ENCODE measurements at regions not wholly inside any gene's neighbourhood (a gene's known extent, or its start where the extent isn't known, plus 50 kb on each side); places are given as distances from the start of the nearest gene placed in this dataset.

DNA sequence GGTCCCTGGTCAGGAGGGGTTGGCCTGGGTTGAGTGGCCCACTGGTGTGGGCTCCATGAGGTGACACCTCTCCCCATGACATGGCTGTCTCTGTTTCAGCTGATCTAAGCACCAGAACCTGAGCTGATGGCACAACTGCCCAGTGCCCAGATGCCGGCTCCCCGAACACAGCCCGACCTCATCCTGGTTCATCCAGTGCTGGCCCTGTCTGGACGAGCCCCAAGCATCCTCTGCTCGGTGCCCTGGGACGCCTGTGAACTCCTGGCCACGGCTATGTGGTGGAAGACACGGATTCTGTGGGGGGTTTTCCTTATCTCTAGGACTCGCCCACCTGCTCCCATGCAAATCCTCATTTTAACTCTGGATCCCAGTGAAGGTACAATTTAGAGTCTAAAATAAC, 389.2 kb downstream of the SHANK2 start:
- no peak for DNase-seq

DNA sequence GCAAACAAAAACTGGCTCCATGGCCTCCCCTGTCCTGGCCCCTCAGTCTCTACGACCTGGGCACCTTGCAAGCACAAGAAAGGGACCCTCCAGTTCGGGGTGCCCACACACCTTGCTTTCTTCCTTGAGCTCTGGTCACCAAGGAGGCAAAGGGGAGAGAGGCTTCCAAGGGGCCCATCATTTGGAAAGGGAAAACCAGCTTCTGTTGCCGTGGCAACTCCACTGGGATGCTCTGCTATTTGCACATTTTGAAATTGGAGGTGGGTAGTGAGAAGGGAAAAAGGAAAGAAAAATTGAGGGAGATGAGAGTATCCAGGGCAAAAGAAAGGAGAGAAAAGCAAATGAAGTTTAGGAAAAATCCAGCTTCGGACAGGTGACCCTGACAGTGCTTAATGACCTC, 388.4 kb downstream of the SHANK2 start:
- peak in 7 of 56 donors; percentile 2 to 42 (median 10) for DNase-seq

DNA sequence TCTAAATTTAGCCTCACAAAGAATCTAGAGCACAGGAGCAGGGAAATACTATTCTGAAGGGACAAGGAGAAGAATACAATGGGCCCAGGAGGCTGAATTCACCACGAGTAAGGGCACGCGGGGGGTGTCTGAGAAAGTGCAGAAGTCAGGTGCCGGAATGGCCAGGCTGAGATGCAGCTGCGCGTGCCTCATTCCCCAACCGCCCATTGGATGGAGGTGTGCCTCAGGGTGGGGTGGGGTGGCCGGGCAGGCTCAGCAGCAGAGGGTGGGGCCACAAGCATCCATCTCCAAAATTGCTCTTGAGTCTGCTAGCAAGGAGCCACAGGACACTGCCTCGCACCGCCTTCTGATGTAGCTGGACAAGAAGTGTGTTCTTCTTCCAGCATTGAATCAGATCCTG, 387.0 kb downstream of the SHANK2 start:
- no peak for DNase-seq

DNA sequence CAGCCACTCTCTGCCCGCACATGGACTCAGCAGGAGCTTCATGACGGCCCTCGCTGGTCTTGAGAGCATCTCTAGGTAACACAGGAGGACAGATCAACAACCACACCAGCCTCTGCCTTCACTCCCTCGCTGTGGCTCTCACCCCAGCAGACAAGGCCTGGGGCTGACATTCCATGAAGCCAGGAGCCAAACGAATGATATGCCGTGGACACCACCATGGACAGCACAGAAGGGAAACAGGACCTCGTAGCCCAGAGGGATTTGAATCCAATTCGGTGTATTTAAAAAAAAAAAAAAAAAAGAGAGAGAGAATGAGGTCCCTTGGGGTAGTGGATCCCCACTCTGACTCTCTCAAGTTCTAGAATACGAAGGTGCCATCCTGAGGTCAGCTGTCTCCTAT, 385.5 kb downstream of the SHANK2 start:
- DNase-seq, result no peak

- no peak for DNase-seq
Observed at GRCh38 chr11:70867281-70868047, 384.9 kb downstream of the SHANK2 start.

DNA sequence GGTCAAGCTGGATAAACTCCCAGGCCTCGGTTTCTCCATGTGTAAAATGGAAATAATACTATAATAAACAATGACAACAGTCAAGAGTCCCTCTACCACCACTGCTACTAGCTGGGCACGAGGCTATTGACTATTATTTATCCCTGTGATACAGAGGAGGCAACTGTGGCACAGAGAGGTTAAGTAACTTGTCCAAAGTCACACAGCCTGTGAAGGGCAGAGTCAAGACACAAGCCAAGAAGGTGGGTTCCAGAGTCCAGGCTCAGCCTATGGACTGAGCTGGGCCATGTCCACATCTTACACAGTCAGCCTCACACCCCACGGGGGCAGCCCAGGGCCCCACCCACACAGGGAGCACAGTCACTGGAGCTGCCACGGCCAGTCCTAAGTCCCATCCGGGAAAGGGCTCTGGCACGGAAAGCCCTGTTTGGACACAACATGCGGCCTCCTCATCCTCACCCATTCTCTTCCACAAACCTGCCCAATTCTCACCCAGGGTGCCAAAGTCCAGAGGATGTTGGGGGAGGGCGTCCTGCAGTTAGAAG, 384.0 kb downstream of the SHANK2 start:
- no peak for DNase-seq

GRCh38 chr11:70869054-70869453, 383.3 kb downstream of the SHANK2 start:
- DNase-seq, result no peak

DNA sequence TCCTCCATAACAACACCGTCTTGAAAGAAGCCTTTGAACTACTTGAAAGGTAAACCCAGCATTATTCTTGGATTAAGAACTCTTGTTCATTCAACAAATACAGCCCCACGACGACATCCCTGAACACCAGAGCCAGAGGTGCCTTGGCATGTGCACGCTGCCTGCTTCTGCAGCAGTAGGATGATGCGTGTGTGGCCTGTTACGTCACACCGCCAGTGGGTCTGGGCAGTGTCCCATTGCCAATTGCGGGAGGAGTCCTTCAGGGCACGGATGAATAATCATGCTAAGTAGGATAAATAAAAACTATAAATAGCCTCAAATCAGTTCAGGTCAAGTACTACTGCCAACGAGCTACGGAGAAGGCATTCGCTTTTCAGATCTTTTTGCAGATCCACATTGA, 380.5 kb downstream of the SHANK2 start:
- no peak for DNase-seq

DNA sequence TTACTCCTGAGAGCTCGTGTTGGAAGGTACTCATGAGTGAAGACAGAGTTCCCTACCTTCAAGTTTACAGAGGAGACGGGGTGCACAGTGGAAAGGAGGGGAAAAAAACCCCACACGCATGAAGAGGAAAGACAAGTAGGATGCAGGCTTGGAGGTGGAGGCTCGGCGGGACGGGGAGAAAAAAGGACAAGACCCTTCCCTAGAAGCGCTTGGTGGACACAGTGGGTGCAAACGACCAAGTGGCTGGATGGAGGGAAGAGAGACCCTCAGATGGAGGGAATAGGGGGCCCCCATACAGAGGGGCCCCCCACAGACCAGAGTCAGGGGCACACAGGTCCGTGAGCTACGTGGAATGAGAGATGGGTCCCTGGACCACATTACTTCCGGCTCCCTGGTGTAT, 380.1 kb downstream of the SHANK2 start:
- DNase-seq, result no peak

GRCh38 chr11:70872955-70873735, 379.2 kb downstream of the SHANK2 start:
- no peak for DNase-seq

GRCh38 chr11:70873736-70874412, 378.5 kb downstream of the SHANK2 start:
- DNase-seq, result no peak

DNA sequence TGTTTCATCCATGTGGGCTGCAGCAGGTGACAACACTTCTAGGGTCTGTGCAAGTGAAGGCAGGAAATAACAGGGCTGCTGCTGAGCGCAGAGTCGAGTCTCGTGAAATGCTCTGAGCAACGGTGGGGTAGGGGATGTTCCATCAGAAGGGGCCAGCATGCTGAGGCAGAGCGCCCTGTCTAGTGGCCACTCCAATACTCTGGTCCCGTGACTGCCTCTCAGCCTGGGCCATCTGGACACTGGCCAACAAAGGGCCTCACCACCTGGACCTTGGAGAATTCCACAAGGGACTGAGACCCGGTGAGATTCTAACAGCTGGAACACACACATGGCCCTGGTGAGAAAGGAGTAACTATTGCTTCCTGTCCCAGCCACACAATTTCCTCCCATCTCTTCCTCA, 375.7 kb downstream of the SHANK2 start:
- DNase-seq, result no peak

- no peak for DNase-seq
Observed at GRCh38 chr11:70877151-70877550, 375.2 kb downstream of the SHANK2 start.

- no peak for DNase-seq
Observed at GRCh38 chr11:70878366-70878765, 374.0 kb downstream of the SHANK2 start.

DNA sequence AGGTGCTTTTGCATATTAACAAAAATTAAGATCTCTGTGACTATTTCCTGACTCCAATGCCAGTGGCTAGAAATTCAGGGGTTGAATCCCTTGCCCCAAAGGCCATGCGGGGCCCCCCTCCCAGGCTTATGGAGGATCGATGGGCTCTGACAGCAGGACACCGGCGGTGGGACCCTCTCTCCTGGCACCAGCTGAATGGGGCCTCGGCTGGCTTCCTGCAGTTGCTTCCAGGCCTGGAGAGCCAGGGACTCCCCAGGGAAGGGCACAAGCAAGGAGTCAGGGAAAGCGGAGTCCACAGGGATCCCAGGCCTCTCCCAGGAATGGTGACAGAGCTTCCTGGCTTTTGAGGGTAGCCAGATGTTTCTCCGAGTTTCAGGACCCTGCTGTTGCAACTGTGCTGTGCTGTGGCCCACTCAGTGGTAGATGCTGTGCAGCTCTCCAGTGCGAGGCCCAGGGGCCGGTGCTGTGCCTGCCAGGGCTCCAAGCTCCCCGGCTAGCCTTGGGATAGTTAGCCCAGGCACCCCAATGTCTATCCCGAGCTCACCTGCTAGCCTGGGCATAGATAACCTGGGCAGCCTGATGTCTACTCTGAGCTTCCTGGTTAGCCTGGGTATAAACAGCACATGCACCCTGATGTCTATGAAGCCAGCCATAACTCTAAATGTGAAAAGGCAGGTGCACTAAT, 372.6 kb downstream of the SHANK2 start:
- no peak for DNase-seq

DNA sequence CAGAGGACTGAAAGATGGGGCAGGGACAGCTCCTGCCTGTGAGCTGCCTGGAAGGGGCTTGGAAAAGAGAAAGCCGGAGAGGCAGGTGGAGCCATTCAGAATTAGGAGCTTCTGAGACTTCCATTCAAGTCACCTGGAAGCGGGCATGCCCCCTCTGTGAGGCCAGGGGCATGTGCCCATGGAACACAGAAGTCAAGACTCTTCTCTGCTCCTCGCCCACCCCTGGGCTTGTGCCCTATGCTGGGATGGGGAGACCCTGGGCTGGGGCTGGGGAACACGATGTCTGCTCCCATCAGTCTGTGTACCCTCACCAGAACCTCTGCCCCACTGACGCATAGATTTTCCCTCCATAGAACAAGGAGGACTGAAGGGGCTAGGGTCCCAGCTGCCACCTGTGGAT, 372.0 kb downstream of the SHANK2 start:
- no peak for DNase-seq

- DNase-seq, result no peak
Observed at GRCh38 chr11:70881948-70882715, 370.2 kb downstream of the SHANK2 start.

GRCh38 chr11:70882716-70883085, 369.7 kb downstream of the SHANK2 start:
- DNase-seq, result no peak

- no peak for DNase-seq
Observed at GRCh38 chr11:70883323-70883940, 368.9 kb downstream of the SHANK2 start.

- DNase-seq, result no peak
Observed at GRCh38 chr11:70883973-70884623, 368.3 kb downstream of the SHANK2 start.
